ENCODE measurements at regions not wholly inside any gene's neighbourhood (a gene's known extent, or its start where the extent isn't known, plus 50 kb on each side); places are given as distances from the start of the nearest gene placed in this dataset.
"Not testable (repeated sequence)": the region's sequence is repeated elsewhere in the genome, so short reads cannot be mapped to it uniquely, and the experiment has no call there.

DNA sequence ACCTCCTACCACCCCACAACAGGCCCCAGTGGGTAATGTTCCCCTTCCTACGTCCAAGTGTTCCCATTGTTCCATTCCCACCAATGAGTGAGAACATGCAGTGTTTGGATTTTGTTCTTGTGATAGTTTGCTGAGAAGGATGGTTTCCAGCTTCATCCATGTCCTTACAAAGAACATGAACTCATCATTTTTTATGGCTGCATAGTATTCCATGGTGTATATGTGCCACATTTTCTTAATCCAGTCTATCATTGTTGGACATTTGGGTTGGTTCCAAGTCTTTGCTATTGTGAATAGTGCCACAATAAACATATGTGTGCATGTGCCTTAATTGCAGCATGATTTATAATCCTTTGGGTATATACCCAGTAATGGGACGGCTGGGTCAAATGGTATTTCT is 81.6 kb downstream of the P2RY10 start:
- not testable (repeated sequence) for DNase-seq

DNA sequence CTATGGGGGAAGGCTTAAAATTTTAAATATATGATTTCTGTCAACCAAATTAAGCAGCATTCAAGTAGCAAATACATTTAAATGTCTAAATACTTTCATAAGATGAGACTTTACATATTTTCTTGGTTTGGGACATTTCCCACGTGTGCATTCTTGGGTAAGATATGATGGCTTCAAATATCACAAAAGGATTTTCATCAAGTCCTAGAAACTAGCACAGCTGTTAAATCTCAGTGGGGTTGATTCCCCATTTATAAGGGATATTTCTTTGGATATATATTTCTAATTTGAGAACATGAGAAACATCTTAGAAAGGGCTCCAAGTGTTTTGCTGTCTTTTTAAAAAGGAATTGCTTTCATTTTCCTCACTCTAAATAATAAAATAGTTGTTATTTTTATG is 90.2 kb downstream of the P2RY10 start:
- no peak for DNase-seq

DNA sequence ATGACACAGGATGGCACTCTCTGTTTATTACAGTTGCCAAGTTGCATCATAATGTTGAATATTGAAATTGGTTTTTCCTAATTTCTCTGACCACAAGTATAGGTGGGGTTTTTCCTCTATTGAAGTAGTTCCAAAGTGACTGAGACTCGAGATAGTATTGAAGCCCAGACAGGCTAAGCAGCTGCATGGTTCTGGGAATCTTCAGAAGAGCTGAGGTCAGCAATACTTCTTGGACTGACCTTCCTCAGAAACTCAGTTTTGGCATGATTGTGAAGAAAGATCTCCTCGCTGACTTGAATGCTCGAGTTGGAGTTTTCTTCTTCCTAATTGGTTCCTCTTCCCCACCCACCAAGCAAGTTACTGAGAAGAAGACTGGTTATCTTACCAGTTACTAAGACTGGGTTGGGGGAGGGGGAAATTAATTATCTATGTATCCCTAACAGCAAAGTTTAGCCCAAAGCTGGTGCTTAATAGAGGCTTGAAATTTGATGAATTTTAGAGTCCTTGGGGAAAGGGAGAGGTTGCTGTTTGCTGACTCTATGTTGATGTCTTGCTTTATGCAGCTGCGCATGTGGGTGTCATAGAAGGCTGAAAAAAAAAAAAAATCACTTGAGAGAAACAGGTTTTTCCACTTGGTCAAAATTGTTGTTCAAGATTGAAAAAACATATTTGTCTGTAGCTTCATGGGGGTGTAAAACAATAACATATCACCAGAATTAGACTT is 91.1 kb downstream of the P2RY10 start:
- no peak for DNase-seq

DNA sequence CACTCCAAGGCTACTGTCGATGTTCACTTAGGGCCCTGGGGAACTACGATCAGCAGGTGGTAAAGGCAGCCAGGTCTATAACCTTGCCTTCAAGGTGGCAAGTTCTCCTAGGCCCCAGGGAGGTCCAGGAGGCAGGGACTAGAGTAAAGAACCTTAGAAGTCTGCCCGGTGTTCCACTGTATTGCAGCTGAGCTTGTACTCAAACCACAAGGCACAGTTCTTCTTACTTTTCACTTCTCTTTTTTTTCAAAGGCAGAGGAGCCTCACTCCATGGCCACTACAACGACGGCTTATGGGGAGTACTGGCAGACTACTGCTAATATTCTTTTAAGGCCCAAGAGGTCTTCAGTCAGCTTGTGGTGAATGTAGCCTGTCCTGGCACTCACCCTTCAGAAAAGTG is 78.8 kb upstream of the GPR174 start:
- no peak for DNase-seq

DNA sequence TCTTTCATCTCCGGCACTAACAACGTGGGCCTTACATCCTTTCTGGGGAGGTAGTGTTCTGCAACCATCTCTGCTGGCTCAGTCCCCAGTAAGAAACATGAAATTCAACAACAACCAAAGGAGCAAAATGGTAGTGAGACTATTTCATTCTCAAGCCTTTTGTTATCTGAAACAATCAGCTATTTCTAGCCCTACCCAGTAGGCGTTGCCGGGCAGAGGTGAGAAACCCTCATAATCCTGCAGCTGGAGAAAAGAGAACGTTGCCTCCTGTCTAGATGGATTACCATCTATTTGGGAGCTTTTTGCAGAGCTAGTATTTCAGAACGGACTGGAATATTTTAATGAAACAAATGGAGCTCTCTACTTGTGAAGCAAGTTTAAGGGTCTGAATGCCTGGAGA is 66.4 kb upstream of the GPR174 start:
- no peak for DNase-seq

DNA sequence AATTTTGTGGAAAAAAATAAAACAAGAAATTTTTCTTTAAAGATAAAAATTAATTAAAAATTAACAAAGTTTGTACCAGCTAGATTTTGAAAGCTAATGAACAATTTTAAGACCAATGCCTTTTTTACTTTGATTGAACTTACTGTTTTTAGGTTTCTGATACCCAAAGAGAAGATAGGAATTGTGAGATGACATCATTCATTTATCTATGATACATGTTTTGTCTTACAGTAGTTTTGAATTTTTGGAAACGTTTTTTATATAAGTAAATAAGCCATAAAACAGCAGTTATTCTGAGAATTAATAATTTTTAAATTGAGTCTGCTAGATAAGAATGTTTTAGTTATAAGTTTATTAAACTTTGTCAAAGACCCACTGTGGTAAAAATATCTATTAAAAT is 65.0 kb upstream of the GPR174 start:
- DNase-seq, result no peak

DNA sequence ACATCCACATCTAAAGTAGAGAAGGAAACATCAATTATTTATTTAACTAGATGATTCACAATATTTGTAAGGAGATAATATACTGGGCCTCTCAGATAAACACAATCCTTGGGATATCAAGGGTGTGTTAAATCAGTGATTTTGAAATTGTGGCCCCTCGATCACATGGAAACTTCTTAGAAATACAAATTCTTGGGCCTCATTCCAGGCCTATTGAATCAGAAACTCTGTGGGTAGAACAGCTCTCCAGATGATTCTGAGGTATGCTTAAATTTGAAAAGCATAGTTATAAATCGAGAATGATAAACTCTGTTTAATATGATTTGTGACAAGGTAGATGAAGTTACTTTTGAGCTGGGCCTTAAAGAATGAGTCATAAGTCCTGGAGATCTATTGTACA is 64.3 kb upstream of the GPR174 start:
- no peak for DNase-seq

DNA sequence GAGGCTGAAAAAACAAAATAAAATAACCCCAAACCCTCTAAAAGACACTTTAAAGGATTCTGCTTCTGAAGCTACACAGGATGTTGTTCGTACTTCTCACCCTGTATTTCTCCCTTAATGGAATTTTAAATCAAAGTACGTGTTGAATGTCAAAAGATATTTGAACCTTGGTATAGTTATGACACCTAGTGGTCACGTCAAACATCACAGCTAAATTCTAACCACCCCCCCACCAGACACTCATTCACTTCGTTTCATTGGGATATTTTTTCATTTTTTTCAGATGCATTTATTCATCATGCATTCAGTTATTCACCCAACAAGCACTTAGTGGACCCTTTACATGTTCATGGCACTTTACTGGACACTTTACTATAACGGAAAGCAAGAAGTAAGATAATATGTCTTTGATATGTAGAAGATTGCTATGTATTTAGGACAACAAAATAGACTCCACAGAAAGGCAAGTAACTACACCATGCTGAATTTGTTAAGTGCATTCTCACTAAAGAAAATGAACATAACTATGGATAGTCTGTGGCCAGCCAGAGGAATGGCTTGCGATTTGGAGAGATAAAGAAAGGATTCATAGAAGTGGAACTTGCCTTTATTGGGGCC is 62.5 kb upstream of the GPR174 start:
- DNase-seq, result peak; percentile 0

DNA sequence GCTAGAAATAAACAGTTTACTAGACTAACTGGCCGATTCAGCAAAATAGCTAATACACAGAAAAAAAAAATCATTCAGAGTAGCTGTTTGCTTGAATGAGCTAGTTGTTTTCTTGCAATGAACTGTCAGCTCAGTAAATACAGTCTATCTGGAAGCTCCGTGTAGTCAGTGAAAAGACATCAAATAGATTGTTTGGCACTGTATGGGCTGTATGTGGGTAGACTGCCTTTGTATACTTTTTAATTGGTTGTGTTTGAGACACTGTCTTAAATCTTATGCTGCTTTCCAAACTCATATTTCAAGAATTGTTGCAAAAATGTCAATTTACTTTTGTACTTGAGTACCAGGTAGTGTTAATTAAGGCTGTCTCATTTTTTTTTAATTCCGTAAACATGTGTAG is 61.6 kb upstream of the GPR174 start:
- DNase-seq, result no peak

DNA sequence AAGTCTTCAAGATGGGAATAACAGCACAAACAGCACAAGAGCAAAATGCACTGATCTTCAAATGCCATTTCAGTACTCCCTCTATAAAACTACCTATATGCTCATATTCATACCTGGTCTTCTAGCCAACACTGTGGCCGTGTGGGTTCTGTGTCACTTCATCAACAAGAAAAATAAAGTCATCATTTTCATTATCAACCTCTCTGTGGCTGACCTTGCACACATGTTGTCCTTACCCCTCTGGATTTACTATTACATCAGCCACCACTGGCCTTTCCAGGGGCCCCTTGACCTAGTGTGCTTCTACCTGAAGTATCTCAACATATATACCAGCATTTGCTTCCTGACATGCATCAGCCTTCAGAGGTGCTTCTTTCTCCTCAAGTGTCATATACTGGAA is 59.6 kb upstream of the GPR174 start:
- no peak for DNase-seq

DNA sequence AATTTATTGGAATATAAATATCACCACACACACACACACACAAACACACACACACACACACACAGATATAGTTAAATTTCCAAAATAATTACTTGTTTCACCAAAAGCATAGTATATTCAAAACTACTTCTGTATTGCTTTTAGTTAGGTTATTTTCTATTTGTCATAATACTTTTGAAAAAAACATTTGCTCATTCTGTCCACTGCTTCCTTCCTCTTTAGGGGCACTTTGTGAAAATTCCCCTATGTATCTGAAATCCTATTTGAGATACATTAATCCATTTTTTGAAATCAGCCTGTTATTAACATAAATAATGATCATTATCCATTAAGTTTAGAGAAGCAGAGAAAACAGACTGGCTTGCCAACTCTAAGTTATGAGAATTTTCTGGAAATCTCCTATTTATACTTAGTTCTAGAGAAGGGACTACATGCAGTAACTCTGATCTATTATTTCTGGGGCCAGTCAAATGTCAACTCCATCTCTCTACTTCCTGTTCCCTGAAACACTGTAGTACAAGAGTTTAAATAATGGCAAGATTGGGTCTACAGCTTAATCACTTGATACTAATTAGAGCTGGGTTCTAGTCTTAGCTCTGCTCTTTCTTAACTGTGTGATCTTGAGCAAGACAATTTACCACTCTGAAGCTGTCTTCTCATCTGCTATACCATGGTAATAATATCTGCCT is 54.4 kb upstream of the GPR174 start:
- no peak for DNase-seq

DNA sequence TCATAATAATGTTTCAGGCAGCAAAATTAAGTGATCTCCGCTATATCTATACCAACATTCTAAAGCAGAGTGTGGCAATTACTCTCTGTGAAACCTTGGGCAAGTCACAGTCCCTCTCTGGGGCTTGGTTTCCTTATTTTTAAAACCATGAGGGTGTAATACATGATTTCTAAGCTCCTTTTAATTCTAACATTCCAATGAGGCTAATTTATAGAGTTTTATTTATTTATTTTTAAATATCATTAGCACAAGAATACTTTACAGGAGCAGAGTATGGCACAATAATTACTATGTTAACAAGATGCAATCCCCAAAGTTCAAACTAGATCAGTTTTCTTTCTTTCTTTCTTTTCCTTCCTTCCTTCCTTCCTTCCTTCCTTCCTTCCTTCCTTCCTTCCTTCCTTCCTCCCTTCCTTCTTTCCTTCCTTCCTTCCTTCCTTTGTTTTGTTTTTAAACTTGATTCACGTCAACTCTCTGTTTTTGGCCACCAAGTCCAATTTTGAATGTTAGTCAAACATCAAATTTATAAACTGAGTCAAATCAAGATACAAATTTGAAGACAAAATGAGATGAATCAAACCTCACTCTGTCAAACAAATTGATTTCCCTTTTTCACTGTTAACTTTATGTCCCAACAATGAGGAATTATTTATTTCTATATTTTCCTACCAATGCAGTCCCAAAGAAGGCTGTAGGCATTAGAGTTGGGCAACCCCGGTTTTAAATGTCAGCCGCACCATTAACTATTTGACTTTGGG is 50.2 kb upstream of the GPR174 start:
- no peak for DNase-seq
